NCI-H82 treated with DMSO at 0.1 percent for 48 hours (cell line): ENCODE measurements at regions not wholly inside any gene's neighbourhood (a gene's known extent, or its start where the extent isn't known, plus 50 kb on each side); places are given as distances from the start of the nearest gene placed in this dataset.
"Not testable (repeated sequence)": the region's sequence is repeated elsewhere in the genome, so short reads cannot be mapped to it uniquely, and the experiment has no call there.

Experiments
- DNase-seq: peaks from one replicate; lab custom pipeline; 2025; ENCODE audit not compliant: unreplicated experiment; lab: John Stamatoyannopoulos, UW

GRCh38 chr9:90466441-90466840 lies 176.2 kb downstream of the DIRAS2 start:
- no peak for DNase-seq

- DNase-seq = no peak
These were observed 173.2 kb downstream of the DIRAS2 start for GRCh38 chr9:90469435-90469834.

DNA sequence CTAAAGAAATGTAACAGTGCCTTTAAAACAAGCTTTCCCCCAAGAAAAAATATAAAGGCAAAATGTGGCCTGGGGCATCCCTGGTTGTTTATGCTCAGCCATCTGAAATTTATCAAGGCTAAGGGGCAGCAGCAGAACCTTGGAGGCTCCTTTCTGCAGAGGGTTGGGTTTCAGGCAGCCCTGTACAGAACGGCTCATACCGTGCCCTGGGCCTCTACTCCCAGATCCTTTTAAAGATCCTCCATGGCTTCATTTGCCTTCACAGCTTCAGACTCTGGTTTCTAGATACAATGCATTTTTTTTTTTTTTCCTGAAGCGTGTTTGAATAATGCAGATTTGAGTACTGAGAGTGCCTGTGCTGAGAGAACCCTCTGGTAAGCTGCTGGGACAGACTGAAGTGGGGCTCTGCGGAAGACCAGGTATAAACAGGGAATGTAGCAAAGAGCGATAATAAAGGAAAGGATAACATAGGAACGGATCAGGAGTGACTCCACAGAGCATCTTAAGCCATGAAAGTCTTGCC lies 172.7 kb downstream of the DIRAS2 start:
- DNase-seq = no peak

DNA sequence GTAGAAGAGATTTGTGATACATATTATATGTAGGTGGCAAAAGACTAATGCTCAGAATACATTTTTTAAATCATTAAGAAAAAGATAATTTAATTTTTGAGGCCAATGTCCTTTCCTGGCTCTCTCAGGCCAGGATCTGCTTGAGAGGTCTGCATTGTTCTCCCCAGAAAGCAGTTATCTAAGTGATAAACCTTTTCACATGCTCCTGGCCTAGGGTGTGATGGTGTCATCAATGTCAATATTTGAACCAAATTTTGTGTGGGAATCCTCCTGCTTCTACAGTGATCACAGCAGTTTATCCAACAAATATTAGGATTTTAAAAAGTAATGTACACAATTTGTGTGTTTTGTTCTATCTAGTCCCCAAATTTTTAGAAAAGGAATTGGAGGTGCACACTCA lies 166.6 kb downstream of the DIRAS2 start:
- DNase-seq = no peak

GRCh38 chr9:90477535-90477934 lies 165.1 kb downstream of the DIRAS2 start:
- DNase-seq = no peak

DNA sequence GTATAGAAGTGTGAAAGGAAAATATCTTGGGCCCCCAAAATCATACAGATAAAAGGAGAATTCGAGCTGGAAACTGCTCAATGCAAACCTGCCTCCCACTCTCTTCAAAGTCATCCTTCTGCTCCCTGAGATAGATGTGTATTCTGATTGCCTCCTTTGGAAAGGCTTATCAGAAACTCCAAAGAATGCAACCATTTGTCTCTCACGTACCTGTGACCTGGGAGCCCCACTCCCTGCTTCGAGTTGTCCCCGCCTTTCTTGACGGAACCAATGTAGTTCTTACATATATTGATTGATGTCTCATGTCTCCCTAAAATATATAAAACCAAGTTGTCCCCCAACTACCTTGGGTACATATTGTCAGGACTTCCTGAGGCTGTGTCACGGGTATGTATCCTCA lies 163.8 kb downstream of the DIRAS2 start:
- DNase-seq = no peak

GRCh38 chr9:90485028-90485427 lies 157.6 kb downstream of the DIRAS2 start:
- DNase-seq = no peak

DNA sequence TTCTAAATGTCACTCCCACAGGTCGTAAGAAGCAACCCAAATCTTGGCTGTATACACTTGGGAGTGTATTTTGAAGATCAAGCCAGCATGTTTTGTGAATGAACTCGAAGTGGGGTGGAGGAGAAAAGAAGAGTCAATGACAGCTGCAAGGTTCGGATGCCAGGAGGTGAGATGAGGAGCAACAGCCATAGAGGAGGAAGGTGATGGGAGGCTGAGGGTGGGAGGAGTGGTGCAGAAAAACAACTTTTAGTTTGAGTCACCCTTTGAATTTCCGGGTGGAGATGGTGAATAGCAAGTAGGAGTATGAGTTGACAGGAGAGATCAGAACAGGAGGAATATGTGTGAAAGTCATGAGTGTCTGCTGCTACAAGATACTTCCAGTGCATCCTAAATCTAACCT lies 153.6 kb downstream of the DIRAS2 start:
- DNase-seq = no peak

DNA sequence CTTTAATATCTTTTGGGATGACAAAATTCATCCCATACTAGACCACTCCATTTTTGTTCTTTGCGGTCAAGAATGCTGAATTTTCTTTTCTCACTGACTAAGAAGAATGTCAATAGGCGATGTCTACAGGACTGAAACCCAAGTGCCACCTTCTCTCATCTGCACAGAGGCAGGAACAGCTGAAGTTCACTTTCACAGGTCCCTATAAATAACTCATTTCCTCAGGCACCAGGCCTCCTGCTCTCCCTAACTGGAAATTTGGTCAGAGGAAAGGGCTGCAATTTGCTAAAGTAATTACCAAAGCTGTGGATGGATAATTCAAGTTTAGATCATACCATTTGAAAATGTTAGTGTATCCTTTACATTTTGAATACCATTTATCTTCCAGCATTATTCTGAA lies 142.9 kb downstream of the DIRAS2 start:
- DNase-seq = no peak

DNA sequence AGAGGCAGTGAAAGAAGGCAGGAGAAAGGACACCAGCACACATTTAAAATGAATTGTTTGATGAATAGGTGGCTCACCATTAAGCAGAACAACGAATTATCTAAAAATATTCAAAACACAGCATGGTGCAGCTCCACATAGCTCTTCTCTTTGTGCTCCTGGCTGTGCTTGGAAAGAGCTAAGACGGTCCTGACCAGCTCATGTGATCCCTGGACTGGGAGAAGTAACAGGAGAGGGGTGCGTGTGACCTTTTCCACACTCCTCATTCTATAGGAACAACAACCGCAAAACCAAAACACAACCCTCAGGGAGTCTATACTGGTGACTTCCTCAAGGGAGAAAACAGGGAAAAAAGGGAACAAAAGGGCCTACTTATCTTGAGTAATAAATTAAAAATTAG lies 140.5 kb downstream of the DIRAS2 start:
- DNase-seq = no peak

DNA sequence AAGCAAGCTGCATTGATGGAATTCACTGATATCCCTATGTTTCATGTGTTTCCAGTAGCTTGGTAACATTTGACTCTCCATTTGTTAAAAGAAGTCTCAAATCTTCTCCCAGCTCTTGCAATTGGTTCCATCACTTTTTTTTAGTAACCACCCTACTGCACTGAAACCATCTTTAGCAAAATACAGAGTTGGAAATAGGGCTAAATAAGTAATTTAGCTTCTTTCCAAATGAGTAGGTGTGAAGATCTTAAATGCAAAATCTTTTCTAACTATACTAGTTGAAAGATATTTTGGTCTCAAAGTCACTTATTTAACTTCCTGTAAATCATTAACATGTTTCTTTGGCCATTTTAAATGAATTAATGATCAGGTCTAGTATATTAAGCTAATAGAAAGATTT lies 138.1 kb downstream of the DIRAS2 start:
- DNase-seq = no peak

- no peak for DNase-seq
These were observed 136.9 kb downstream of the DIRAS2 start for GRCh38 chr9:90505695-90506094.

- not testable (repeated sequence) for DNase-seq
These were observed 136.2 kb downstream of the DIRAS2 start for GRCh38 chr9:90506402-90506801.

DNA sequence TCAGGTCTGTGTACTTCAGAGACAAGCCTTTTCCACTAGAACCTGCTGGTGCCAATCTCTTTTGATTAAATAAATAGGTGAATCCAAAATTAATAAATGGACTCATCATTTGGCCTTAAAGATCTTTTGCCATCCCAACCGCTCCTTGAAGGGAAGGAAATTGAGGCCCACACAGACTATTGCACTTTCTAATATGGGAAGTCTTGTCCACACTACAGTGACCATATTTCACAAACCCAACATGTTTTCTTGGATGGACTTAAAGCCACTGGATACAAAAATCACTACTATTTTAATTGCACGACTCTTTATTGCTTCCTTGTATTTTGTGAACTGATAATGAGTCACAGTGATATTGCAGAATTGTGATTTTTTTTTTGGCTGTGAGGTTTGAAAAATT lies 135.0 kb downstream of the DIRAS2 start:
- DNase-seq = no peak

GRCh38 chr9:90508940-90509339 lies 133.7 kb downstream of the DIRAS2 start:
- DNase-seq = no peak

- no peak for DNase-seq
These were observed 130.9 kb downstream of the DIRAS2 start for GRCh38 chr9:90511711-90512110.

DNA sequence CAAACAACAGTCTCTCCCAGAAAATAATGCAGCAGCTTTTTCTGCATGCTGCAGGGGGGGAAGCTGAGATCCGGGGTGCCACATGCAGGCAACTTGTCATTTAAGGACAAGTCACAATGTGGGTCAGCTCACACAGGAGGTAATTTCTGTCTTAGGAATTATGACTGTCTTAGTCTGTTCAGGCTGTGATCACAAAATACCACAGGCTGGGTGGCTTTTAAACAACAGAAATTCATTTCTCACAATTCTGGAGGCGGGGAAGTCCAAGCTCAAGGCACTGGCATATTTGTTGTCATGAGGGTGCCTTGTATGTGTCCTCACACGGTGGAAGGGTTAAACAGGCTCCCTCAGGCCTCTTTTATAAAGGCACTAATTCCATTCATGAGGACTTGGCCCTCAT lies 127.7 kb downstream of the DIRAS2 start:
- DNase-seq = no peak

DNA sequence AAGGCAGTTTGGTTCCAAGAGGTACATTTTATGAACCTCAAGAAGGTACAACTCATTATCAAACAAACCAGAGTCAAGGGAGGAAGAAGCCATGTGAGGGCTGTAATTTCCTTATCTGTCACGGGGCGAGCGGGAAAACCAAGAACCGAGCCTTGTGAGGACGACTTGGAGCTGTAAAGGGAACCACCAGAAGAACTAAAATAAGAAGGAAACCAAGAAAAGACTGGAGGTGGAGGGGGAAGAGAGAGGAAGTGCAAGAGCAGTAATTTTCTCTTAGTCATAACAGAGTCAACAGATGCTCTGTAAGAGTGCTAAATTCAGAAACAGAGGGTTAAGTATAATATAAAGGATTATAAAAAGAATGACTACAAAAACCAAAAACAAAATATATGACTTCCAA lies 127.1 kb downstream of the DIRAS2 start:
- no peak for DNase-seq

DNA sequence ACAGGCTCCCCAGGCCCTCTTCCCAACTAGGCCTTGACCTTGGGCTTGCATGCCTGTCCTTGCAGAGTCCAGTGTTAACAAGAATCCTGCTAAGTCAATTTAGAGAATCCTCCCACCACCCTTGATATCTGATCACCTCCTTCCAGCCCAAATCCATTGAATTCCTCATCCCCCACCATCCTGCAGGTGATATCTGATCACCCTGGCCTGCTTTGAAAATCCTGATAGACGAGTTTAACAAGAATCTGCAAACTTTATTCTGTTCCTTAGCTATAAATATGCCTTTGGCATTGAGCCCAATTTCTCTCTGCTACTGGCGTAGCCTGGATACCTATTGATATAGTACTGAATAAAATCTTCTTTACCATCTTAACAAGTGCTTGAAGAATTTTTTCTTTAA lies 125.5 kb downstream of the DIRAS2 start:
- no peak for DNase-seq

DNA sequence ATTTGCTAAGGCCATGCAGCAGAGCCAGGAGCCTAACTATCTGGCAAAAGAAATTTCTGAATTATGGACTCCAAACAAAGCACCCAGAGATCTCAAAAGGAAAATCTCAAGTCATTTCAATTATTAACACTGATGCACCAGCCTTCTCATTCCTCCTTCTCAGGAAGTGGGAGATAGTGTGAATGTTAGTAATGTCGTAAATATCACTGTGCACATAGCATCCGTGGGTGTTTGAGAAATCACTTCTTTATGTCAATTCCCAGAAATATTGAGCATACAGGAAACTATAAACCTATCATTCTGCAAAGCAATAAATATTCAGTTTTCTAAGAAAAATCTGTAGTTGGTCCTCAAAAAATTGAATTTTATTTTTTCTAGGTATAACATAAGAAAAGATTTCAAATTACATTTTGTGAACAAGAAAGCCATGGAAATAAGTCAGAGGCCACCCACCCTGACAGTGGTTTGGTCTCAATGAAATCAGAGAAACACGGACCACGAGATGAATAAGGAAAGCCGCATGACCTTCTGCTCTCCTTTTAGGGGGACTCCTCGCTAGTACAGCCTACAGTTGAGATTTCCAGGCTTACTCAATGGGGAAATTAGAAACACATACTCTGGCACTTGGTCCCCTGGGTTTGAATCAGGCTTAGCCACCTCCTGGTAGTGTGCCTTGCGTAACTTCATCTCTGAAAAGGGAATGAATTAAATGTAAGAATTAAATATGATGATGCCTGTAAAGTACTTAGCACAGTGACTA lies 120.6 kb downstream of the DIRAS2 start:
- no peak for DNase-seq

- no peak for DNase-seq
These were observed 118.7 kb downstream of the DIRAS2 start for GRCh38 chr9:90523958-90524357.

GRCh38 chr9:90526386-90526785 lies 116.2 kb downstream of the DIRAS2 start:
- DNase-seq = no peak

DNA sequence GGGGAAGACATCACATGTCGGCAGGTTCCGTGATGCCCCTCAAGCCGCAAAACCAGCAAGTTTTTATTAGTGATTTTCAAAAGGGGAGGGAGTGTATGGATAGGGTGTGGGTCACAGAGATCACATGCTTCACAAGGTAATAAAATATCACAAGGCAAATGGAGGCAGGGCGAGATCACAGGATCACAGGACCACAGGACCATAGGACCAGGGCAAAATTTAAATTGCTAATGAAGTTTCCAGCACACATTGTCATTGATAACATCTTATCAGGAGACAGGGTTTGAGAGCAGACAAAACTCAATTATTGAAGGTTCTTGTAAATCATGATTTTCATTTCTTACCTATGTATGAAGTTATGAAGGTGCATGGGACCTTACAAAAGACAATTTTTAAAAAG lies 106.5 kb downstream of the DIRAS2 start:
- DNase-seq = not testable (repeated sequence)
